IPS-18a (cell line): ENCODE measurements at regions not wholly inside any gene's neighbourhood (a gene's known extent, or its start where the extent isn't known, plus 50 kb on each side); places are given as distances from the start of the nearest gene placed in this dataset.
"Not testable (repeated sequence)": the region's sequence is repeated elsewhere in the genome, so short reads cannot be mapped to it uniquely, and the experiment has no call there.

Source experiments
- H3K27ac ChIP-seq: one replicate; pipeline ENCODE4 v1.5.1; 2013; ENCODE audit warnings: low read length
- H3K27me3 ChIP-seq: one replicate; pipeline ENCODE4 v1.6.1; 2013; ENCODE audit warnings: mild to moderate bottlenecking, low read length; ENCODE audit not compliant: control insufficient read depth, insufficient read depth
- H3K36me3 ChIP-seq: one replicate; pipeline ENCODE4 v1.6.1; 2013; ENCODE audit warnings: low read depth, low read length; ENCODE audit not compliant: control insufficient read depth
- H3K4me1 ChIP-seq: one replicate; pipeline ENCODE4 v1.6.1; 2013; ENCODE audit warnings: low read depth, low read length; ENCODE audit not compliant: control insufficient read depth
- H3K4me3 ChIP-seq: one replicate; pipeline ENCODE4 v1.5.1; 2013; ENCODE audit warnings: low read length
- H3K9ac ChIP-seq: one replicate; pipeline ENCODE4 v1.6.1; 2013; ENCODE audit warnings: mild to moderate bottlenecking, low read length, moderate library complexity
- H3K9me3 ChIP-seq: one replicate; pipeline ENCODE4 v1.6.1; 2013; ENCODE audit warnings: low read depth, low read length; ENCODE audit not compliant: control insufficient read depth

GRCh38 chr2:241977557-241978300 lies 108.2 kb downstream of the RTP5 start:
- H3K27me3 ChIP-seq, result no peaks in the 10 kb centered on the region
- H3K27ac ChIP-seq, result no peak overlapping the region
- no peaks in the 10 kb centered on the region for H3K9me3 ChIP-seq
- H3K9ac ChIP-seq, result no peak overlapping the region
- no peaks in the 10 kb centered on the region for H3K4me1 ChIP-seq
- H3K4me3 ChIP-seq, result no peak overlapping the region
- H3K36me3 ChIP-seq, result no peaks in the 10 kb centered on the region

GRCh38 chr2:241978670-241979069 lies 109.1 kb downstream of the RTP5 start:
- Histone ChIP-seq H3K9me3 (no peaks in the 10 kb centered on the region), H3K4me1 (no peaks in the 10 kb centered on the region), H3K27ac (no peak overlapping the region), H3K9ac (no peak overlapping the region), H3K27me3 (no peaks in the 10 kb centered on the region), H3K36me3 (no peaks in the 10 kb centered on the region), H3K4me3 (no peak overlapping the region)

- H3K27me3 ChIP-seq, result no peaks in the 10 kb centered on the region
- no peak overlapping the region for H3K9ac ChIP-seq
- no peaks in the 10 kb centered on the region for H3K36me3 ChIP-seq
- H3K4me1 ChIP-seq, result no peaks in the 10 kb centered on the region
- no peaks in the 10 kb centered on the region for H3K9me3 ChIP-seq
- no peak overlapping the region for H3K4me3 ChIP-seq
- H3K27ac ChIP-seq, result no peak overlapping the region
Observed at GRCh38 chr2:241980193-241980592, 110.7 kb downstream of the RTP5 start.

DNA sequence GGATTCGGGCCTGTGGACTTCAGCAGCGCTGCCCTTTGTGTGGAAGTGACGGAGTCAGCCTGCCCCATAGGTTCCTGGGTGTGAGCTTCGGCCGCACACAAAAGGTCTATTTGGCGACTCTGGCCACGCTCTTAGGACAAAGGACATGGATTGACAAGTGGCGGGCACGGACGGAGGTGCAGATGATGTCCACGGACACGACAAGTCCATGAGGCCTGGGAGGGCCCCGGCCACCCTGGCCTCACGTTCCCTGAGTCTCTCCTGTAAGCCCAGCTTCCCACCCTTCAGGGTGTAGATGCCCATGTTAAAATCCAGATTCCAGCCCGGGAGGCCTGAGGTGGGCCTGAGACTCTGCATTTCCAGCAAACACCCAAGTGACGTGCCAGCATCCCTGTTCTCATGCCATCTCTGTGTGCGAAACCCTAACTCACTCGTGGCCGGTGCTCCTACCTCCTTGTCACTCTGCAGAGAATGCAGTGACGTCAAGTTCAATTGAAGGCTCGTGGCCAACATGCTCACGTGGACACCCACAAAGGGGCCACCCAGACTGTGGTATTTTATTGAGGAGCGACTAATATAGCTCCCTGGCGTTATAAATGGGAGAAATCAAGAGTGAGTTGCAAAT lies 111.7 kb downstream of the RTP5 start:
- Histone ChIP-seq H3K4me1 (no peaks in the 10 kb centered on the region), H3K9me3 (no peaks in the 10 kb centered on the region), H3K27ac (no peak overlapping the region), H3K36me3 (no peaks in the 10 kb centered on the region), H3K27me3 (no peaks in the 10 kb centered on the region), H3K4me3 (no peak overlapping the region), H3K9ac (no peak overlapping the region)

- no peaks in the 10 kb centered on the region for H3K4me1 ChIP-seq
- peaks cover 3% of the 10 kb centered on the region for H3K9me3 ChIP-seq
- no peak overlapping the region for H3K9ac ChIP-seq
- H3K27me3 ChIP-seq, result no peaks in the 10 kb centered on the region
- no peaks in the 10 kb centered on the region for H3K36me3 ChIP-seq
- H3K27ac ChIP-seq, result no peak overlapping the region
- no peak overlapping the region for H3K4me3 ChIP-seq
Observed at GRCh38 chr2:241982706-241983570, 113.4 kb downstream of the RTP5 start.

DNA sequence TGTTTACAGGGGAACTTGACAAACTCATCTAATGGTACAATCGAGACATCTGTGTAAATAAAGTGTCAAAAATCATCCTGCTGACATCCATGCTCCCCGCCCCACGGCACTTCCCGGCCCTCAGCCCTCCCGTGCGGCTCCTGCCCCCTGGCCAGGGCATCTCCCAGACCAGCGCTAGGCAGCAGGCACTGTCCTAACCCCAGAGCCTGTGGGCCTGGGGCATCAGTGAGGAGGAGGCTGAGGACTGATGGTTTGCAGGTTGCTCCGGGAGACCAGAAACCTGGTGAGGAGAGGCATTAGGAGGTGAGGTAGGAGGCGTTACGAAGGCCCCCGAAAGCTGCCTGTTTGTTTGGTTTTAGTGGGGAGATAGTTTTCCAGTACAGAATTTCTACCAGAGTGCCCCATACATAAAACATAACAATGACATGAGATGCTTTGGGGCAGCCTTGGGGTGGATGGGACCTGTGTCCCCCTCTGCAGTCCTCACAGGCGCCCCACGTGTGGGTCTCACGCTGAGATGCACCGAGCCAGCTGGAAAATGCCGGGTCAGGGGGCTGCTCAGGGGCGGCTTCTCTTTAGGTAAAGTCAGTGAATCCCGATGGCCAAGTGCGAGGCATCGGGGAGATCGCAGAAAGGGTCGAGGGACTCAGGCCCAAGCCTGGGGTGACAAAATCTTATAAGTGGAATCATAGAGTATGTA lies 114.2 kb downstream of the RTP5 start:
- Histone ChIP-seq H3K27me3 (no peaks in the 10 kb centered on the region), H3K9me3 (peaks cover 3% of the 10 kb centered on the region), H3K9ac (no peak overlapping the region), H3K4me1 (no peaks in the 10 kb centered on the region), H3K36me3 (no peaks in the 10 kb centered on the region), H3K4me3 (no peak overlapping the region), H3K27ac (no peak overlapping the region)

GRCh38 chr2:241984271-241984655 lies 114.7 kb downstream of the RTP5 start:
- H3K9me3 ChIP-seq, result peaks cover 3% of the 10 kb centered on the region
- no peaks in the 10 kb centered on the region for H3K4me1 ChIP-seq
- H3K36me3 ChIP-seq, result no peaks in the 10 kb centered on the region
- H3K27me3 ChIP-seq, result no peaks in the 10 kb centered on the region
- H3K27ac ChIP-seq, result no peak overlapping the region
- H3K9ac ChIP-seq, result no peak overlapping the region
- H3K4me3 ChIP-seq, result no peak overlapping the region

GRCh38 chr2:241984658-241985057 lies 115.1 kb downstream of the RTP5 start:
- H3K4me1 ChIP-seq, result no peaks in the 10 kb centered on the region
- no peak overlapping the region for H3K9ac ChIP-seq
- no peak overlapping the region for H3K27ac ChIP-seq
- H3K4me3 ChIP-seq, result no peak overlapping the region
- no peaks in the 10 kb centered on the region for H3K36me3 ChIP-seq
- no peaks in the 10 kb centered on the region for H3K27me3 ChIP-seq
- H3K9me3 ChIP-seq, result peaks cover 3% of the 10 kb centered on the region

DNA sequence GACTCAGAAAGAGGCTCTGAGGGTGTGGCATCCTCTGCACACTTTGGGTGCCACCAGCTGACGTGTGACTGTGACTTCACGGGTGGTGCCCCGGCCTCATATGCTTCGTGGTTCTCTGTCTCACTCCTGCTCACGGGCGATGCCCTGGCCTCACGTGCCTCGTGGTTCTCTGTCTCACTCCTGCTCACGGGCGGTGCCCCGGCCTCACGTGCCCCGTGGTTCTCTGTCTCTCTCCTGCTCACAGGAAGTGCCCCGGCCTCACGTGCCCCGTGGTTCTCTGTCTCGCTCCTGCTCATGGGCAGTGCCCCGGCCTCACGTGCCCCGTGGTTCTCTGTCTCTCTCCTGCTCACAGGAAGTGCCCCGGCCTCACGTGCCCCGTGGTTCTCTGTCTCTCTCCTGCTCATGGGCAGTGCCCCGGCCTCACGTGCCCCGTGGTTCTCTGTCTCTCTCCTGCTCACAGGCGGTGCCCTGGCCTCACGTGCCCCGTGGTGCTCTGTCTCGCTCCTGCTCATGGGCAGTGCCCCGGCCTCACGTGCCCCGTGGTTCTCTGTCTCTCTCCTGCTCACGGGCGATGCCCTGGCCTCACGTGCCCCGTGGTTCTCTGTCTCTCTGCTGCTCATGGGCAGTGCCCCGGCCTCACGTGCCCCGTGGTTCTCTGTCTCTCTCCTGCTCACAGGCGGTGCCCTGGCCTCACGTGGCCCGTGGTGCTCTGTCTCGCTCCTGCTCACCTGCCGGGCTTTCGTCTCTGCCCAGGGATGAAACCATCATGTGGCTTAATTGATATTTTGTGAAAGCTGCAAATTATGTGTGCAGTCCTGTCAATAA lies 115.8 kb downstream of the RTP5 start:
- not testable (repeated sequence) for H3K4me3 ChIP-seq, H3K36me3 ChIP-seq, H3K27ac ChIP-seq, H3K9me3 ChIP-seq, H3K9ac ChIP-seq, H3K4me1 ChIP-seq, H3K27me3 ChIP-seq

GRCh38 chr2:241985986-241986329 lies 116.4 kb downstream of the RTP5 start:
- no peaks in the 10 kb centered on the region for H3K27me3 ChIP-seq

More at GRCh38 chr2:241985986-241986329, 116.4 kb downstream of the RTP5 start:
- Histone ChIP-seq H3K4me1 (no peaks in the 10 kb centered on the region), H3K9ac (no peak overlapping the region), H3K9me3 (peaks cover 3% of the 10 kb centered on the region), H3K27ac (no peak overlapping the region), H3K36me3 (no peaks in the 10 kb centered on the region), H3K4me3 (no peak overlapping the region)
